ENCODE measurements at regions not wholly inside any gene's neighbourhood (a gene's known extent, or its start where the extent isn't known, plus 50 kb on each side); places are given as distances from the start of the nearest gene placed in this dataset.

DNA sequence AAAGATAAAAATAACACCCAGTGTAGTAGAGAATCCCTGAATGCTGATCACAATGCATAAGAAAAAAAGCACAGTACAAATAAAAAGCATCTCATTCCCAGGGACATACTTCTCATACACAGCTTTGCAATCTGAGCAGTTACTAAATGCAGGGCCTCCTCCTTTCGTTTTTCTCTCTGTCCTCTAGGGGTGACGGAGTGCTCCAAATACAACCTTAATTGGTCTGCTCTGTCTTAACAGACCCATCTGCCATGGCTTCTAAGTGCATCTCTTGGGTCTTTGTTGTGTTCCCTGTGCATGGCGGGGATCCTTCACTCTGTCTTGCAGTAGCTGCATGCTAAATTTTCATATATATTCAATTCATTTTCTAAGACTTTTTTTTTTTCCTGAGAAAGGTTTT, 1114.2 kb upstream of the RAG2 start:
- Histone ChIP-seq H3K4me1 (ENCODE audit: control insufficient read depth, insufficient read depth, low read length) (no peaks in the 10 kb centered on the region), H3K27me3 (ENCODE audit: control insufficient read depth, insufficient read depth, low read length, poor library complexity, severe bottlenecking) (no peaks in the 10 kb centered on the region), H3K36me3 (ENCODE audit: control insufficient read depth, insufficient read depth, low read length) (no peaks in the 10 kb centered on the region), H3K4me3 (ENCODE audit: insufficient read depth, low read depth, low read length) (no peak overlapping the region), H3K27ac (ENCODE audit: insufficient read depth, low read depth, low read length, poor library complexity, severe bottlenecking) (no peak overlapping the region), H3K9me3 (ENCODE audit: control insufficient read depth, low read length) (no peaks in the 10 kb centered on the region)
- WGBS, 2 experiments, result 38% methylated on average over 3 of the region's 3 CpGs

- 91% methylated on average over 1 of the region's 1 CpG for WGBS, 2 experiments
- Histone ChIP-seq H3K27me3 (ENCODE audit: control insufficient read depth, insufficient read depth, low read length, poor library complexity, severe bottlenecking) (no peaks in the 10 kb centered on the region), H3K27ac (ENCODE audit: insufficient read depth, low read depth, low read length, poor library complexity, severe bottlenecking) (no peak overlapping the region)
Measured at GRCh38 chr11:37710031-37710430, 1112.0 kb upstream of the RAG2 start.

DNA sequence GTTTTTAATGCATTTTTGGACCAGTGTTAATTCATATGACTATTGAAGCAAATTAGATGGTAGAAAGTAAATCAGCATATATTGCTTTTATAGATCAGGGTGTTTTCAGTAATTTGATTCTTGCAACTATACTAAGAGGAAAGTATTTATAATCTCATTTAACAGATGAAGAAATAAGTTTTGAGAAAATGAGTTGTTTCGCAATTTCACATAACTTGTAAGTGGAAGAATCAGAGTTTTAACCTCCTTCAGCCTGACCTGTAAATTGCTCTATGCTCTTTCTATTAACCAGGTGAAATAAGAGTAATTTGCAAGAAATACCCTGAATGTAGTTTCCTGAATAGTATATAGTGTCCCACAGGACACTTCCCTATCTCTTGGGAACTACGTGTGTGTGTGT, 1106.8 kb upstream of the RAG2 start:
- no peak overlapping the region for H3K27ac ChIP-seq (ENCODE audit: insufficient read depth, low read depth, low read length, poor library complexity, severe bottlenecking)
- H3K27me3 ChIP-seq (ENCODE audit: control insufficient read depth, insufficient read depth, low read length, poor library complexity, severe bottlenecking), result no peaks in the 10 kb centered on the region
- H3K4me1 ChIP-seq (ENCODE audit: control insufficient read depth, insufficient read depth, low read length), result no peaks in the 10 kb centered on the region
- 86% methylated on average over 2 of the region's 2 CpGs; no CpG with 5 or more reads in 1 of the 2 experiments for WGBS, 2 experiments
- no peaks in the 10 kb centered on the region for H3K36me3 ChIP-seq (ENCODE audit: control insufficient read depth, insufficient read depth, low read length)
- H3K4me3 ChIP-seq (ENCODE audit: insufficient read depth, low read depth, low read length), result no peak overlapping the region
- H3K9me3 ChIP-seq (ENCODE audit: control insufficient read depth, low read length), result no peaks in the 10 kb centered on the region

More at GRCh38 chr11:37710031-37710430, 1112.0 kb upstream of the RAG2 start:
- Histone ChIP-seq H3K4me3 (ENCODE audit: insufficient read depth, low read depth, low read length) (no peak overlapping the region), H3K4me1 (ENCODE audit: control insufficient read depth, insufficient read depth, low read length) (no peaks in the 10 kb centered on the region), H3K9me3 (ENCODE audit: control insufficient read depth, low read length) (no peaks in the 10 kb centered on the region), H3K36me3 (ENCODE audit: control insufficient read depth, insufficient read depth, low read length) (no peaks in the 10 kb centered on the region)

DNA sequence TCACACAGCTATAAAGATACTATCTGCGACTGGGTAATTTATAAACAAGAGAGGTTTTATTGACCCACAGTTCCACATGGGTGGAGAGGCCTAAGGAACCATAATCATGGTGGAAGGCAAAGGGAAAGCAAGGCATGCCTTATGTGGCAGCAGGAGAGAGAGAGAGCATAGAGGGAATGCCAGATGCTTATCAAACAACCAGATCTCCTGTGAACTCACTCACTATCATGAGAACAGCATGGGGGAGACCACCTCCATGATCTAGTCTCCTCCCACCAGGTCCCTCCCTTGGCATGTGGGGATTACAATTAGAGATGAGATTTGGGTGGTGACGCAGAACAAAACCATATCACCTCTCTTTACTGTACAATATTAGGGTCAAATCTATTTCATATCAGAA, 1101.6 kb upstream of the RAG2 start:
- H3K27ac ChIP-seq (ENCODE audit: insufficient read depth, low read depth, low read length, poor library complexity, severe bottlenecking), result no peak overlapping the region
- no peaks in the 10 kb centered on the region for H3K9me3 ChIP-seq (ENCODE audit: control insufficient read depth, low read length)
- 86 to 94% methylated on average over 2 of the region's 2 CpGs for WGBS, 2 experiments
- H3K4me1 ChIP-seq (ENCODE audit: control insufficient read depth, insufficient read depth, low read length), result no peaks in the 10 kb centered on the region
- H3K27me3 ChIP-seq (ENCODE audit: control insufficient read depth, insufficient read depth, low read length, poor library complexity, severe bottlenecking), result no peaks in the 10 kb centered on the region
- no peaks in the 10 kb centered on the region for H3K36me3 ChIP-seq (ENCODE audit: control insufficient read depth, insufficient read depth, low read length)
- H3K4me3 ChIP-seq (ENCODE audit: insufficient read depth, low read depth, low read length), result no peak overlapping the region

- Histone ChIP-seq H3K27me3 (ENCODE audit: control insufficient read depth, insufficient read depth, low read length, poor library complexity, severe bottlenecking) (no peaks in the 10 kb centered on the region), H3K36me3 (ENCODE audit: control insufficient read depth, insufficient read depth, low read length) (no peaks in the 10 kb centered on the region), H3K4me1 (ENCODE audit: control insufficient read depth, insufficient read depth, low read length) (no peaks in the 10 kb centered on the region), H3K4me3 (ENCODE audit: insufficient read depth, low read depth, low read length) (no peak overlapping the region), H3K9me3 (ENCODE audit: control insufficient read depth, low read length) (no peaks in the 10 kb centered on the region), H3K27ac (ENCODE audit: insufficient read depth, low read depth, low read length, poor library complexity, severe bottlenecking) (no peak overlapping the region)
Measured at GRCh38 chr11:37695283-37695682, 1097.2 kb upstream of the RAG2 start.

DNA sequence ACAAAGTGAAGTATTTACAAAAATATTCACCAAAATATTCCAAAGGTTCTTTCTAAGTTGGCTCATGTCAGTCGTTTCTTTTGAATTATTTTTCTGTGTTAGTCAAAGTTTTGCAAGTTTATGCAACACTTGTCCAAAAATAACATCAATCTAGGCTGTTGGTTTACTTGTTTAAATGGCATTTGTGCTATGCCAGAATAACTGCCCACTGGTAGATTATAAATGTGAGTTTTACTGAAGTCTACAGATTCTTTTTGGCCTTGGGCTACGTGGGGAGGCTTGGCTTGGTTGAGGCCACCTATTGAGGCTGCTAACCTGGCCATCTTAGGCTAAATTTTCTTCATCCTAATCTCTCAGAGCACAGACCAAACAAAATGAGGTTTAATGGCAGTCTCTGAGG, 1091.9 kb upstream of the RAG2 start:
- H3K9me3 ChIP-seq (ENCODE audit: control insufficient read depth, low read length), result no peaks in the 10 kb centered on the region
- no peaks in the 10 kb centered on the region for H3K36me3 ChIP-seq (ENCODE audit: control insufficient read depth, insufficient read depth, low read length)
- H3K4me1 ChIP-seq (ENCODE audit: control insufficient read depth, insufficient read depth, low read length), result no peaks in the 10 kb centered on the region
- H3K4me3 ChIP-seq (ENCODE audit: insufficient read depth, low read depth, low read length), result no peak overlapping the region
- H3K27ac ChIP-seq (ENCODE audit: insufficient read depth, low read depth, low read length, poor library complexity, severe bottlenecking), result no peak overlapping the region
- 88 to 93% methylated on average over 2 of the region's 2 CpGs for WGBS, 2 experiments
- no peaks in the 10 kb centered on the region for H3K27me3 ChIP-seq (ENCODE audit: control insufficient read depth, insufficient read depth, low read length, poor library complexity, severe bottlenecking)

DNA sequence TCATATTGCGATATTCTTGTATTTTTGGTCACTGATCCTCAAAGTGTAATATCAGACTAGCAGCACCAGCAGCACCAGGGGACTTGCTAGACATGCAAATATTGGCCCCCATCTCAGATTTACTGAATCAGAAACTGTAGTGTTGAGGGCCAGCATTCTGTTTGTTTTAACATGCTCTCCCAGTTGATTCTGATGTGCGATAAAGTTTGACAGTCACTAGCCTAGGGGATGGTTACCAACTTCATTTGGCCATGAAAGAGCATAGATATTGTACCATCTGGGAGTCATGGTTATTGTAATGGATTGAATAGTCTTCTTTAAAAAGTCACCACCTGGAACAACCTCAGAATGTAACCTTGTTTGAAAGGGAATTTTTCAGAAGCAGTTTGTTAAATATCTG, 1090.4 kb upstream of the RAG2 start:
- WGBS, 2 experiments, result 72 to 74% methylated on average over 2 of the region's 2 CpGs
- no peaks in the 10 kb centered on the region for H3K36me3 ChIP-seq (ENCODE audit: control insufficient read depth, insufficient read depth, low read length)
- no peaks in the 10 kb centered on the region for H3K27me3 ChIP-seq (ENCODE audit: control insufficient read depth, insufficient read depth, low read length, poor library complexity, severe bottlenecking)
- H3K4me1 ChIP-seq (ENCODE audit: control insufficient read depth, insufficient read depth, low read length), result no peaks in the 10 kb centered on the region
- no peak overlapping the region for H3K4me3 ChIP-seq (ENCODE audit: insufficient read depth, low read depth, low read length)
- H3K9me3 ChIP-seq (ENCODE audit: control insufficient read depth, low read length), result no peaks in the 10 kb centered on the region
- H3K27ac ChIP-seq (ENCODE audit: insufficient read depth, low read depth, low read length, poor library complexity, severe bottlenecking), result no peak overlapping the region

DNA sequence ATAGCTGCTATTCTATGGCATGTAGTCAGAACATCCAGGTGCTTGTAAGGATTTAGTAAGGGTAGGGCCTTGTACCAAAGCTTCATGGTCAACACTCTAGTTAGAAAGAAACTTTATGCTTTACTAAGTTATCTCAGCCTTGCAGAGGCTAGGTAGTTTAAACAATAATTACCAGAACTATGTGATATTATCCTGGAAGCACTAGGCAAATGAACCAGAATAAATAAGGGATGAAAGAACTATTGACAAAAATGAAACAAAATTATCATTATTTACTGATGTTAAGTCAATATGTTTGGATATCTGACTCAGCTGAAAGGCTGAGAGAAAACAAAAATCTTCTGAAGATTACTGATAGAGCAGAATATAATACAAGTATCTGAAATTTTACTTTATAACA, 1089.1 kb upstream of the RAG2 start:
- H3K9me3 ChIP-seq (ENCODE audit: control insufficient read depth, low read length), result no peaks in the 10 kb centered on the region
- no peaks in the 10 kb centered on the region for H3K27me3 ChIP-seq (ENCODE audit: control insufficient read depth, insufficient read depth, low read length, poor library complexity, severe bottlenecking)
- no peak overlapping the region for H3K4me3 ChIP-seq (ENCODE audit: insufficient read depth, low read depth, low read length)
- no peaks in the 10 kb centered on the region for H3K36me3 ChIP-seq (ENCODE audit: control insufficient read depth, insufficient read depth, low read length)
- no peaks in the 10 kb centered on the region for H3K4me1 ChIP-seq (ENCODE audit: control insufficient read depth, insufficient read depth, low read length)
- H3K27ac ChIP-seq (ENCODE audit: insufficient read depth, low read depth, low read length, poor library complexity, severe bottlenecking), result no peak overlapping the region

- no peaks in the 10 kb centered on the region for H3K4me1 ChIP-seq (ENCODE audit: control insufficient read depth, insufficient read depth, low read length)
- no peaks in the 10 kb centered on the region for H3K9me3 ChIP-seq (ENCODE audit: control insufficient read depth, low read length)
- H3K4me3 ChIP-seq (ENCODE audit: insufficient read depth, low read depth, low read length), result no peak overlapping the region
- no peaks in the 10 kb centered on the region for H3K27me3 ChIP-seq (ENCODE audit: control insufficient read depth, insufficient read depth, low read length, poor library complexity, severe bottlenecking)
- no peaks in the 10 kb centered on the region for H3K36me3 ChIP-seq (ENCODE audit: control insufficient read depth, insufficient read depth, low read length)
- H3K27ac ChIP-seq (ENCODE audit: insufficient read depth, low read depth, low read length, poor library complexity, severe bottlenecking), result no peak overlapping the region
Measured at GRCh38 chr11:37671321-37671720, 1073.3 kb upstream of the RAG2 start.

- Histone ChIP-seq H3K9me3 (ENCODE audit: control insufficient read depth, low read length) (no peaks in the 10 kb centered on the region), H3K27ac (ENCODE audit: insufficient read depth, low read depth, low read length, poor library complexity, severe bottlenecking) (no peak overlapping the region), H3K36me3 (ENCODE audit: control insufficient read depth, insufficient read depth, low read length) (no peaks in the 10 kb centered on the region), H3K4me3 (ENCODE audit: insufficient read depth, low read depth, low read length) (no peak overlapping the region), H3K4me1 (ENCODE audit: control insufficient read depth, insufficient read depth, low read length) (no peaks in the 10 kb centered on the region), H3K27me3 (ENCODE audit: control insufficient read depth, insufficient read depth, low read length, poor library complexity, severe bottlenecking) (no peaks in the 10 kb centered on the region)
- WGBS, 2 experiments, result 92 to 95% methylated on average over 1 of the region's 2 CpGs
Measured at GRCh38 chr11:37666960-37667359, 1068.9 kb upstream of the RAG2 start.

- Histone ChIP-seq H3K4me1 (ENCODE audit: control insufficient read depth, insufficient read depth, low read length) (no peaks in the 10 kb centered on the region), H3K9me3 (ENCODE audit: control insufficient read depth, low read length) (no peaks in the 10 kb centered on the region), H3K27me3 (ENCODE audit: control insufficient read depth, insufficient read depth, low read length, poor library complexity, severe bottlenecking) (no peaks in the 10 kb centered on the region), H3K4me3 (ENCODE audit: insufficient read depth, low read depth, low read length) (no peak overlapping the region), H3K36me3 (ENCODE audit: control insufficient read depth, insufficient read depth, low read length) (no peaks in the 10 kb centered on the region), H3K27ac (ENCODE audit: insufficient read depth, low read depth, low read length, poor library complexity, severe bottlenecking) (no peak overlapping the region)
- 100% methylated on average over 1 of the region's 1 CpG; no CpG with 5 or more reads in 1 of the 2 experiments for WGBS, 2 experiments
Measured at GRCh38 chr11:37657645-37658044, 1059.6 kb upstream of the RAG2 start.
